ENCODE measurements at regions not wholly inside any gene's neighbourhood (a gene's known extent, or its start where the extent isn't known, plus 50 kb on each side); places are given as distances from the start of the nearest gene placed in this dataset.

- FAIRE-seq (no peak), DNase-seq (ENCODE audit: low read depth in 1 of 2, low spot score in 2 of 2) (no peak)
- Histone ChIP-seq H3K4me1 (replicated peaks in 1 of 4; ENCODE audit: control insufficient read depth in 3 of 4, insufficient read depth in 4 of 4, low read length in 3 of 4) (no peaks in the 10 kb centered on the region), H2BK20ac (ENCODE audit: low read length) (no peak overlapping the region), H3K27ac (ENCODE audit: low read depth, low read length) (no peak overlapping the region), H3K27me3 (replicated peaks in 1 of 4; ENCODE audit: control insufficient read depth in 3 of 4, extremely low read depth in 1 of 4, insufficient read depth in 3 of 4, low read length in 3 of 4) (no peaks in the 10 kb centered on the region), H3K36me3 (ENCODE audit: control insufficient read depth in 2 of 4, insufficient read depth in 4 of 4, low read length in 3 of 4) (no peaks in the 10 kb centered on the region), H2BK5ac (ENCODE audit: low read depth, low read length) (no peak overlapping the region), H4K20me1 (replicated peaks in 1 of 2; ENCODE audit: control insufficient read depth in 1 of 2, insufficient read depth in 2 of 2, low read length in 2 of 2) (no peaks in the 10 kb centered on the region), H3K9ac (replicated peaks in 1 of 4; ENCODE audit: extremely low read depth in 1 of 4, low read depth in 3 of 4, low read length in 3 of 4) (no peak overlapping the region), H2BK15ac (ENCODE audit: low read length) (no peak overlapping the region), H4K91ac (replicated peaks; ENCODE audit: insufficient read length, low read length) (no peak overlapping the region), H3K14ac (ENCODE audit: insufficient read length) (no peak overlapping the region), H4K5ac (ENCODE audit: insufficient read length, low read depth, low read length) (no peak overlapping the region), H3K4me2 (ENCODE audit: insufficient read depth in 1 of 2, low read depth in 2 of 2, low read length in 2 of 2) (no peak overlapping the region), H2BK12ac (ENCODE audit: low read depth, low read length) (no peak overlapping the region), H4K8ac (ENCODE audit: extremely low read depth, insufficient read depth, low read length) (no peak overlapping the region), H2AFZ (ENCODE audit: low read length) (no peak overlapping the region), H2AK5ac (ENCODE audit: low read depth, low read length) (no peak overlapping the region), H3K9me3 (ENCODE audit: insufficient read depth in 2 of 2, low read depth in 1 of 2, low read length in 1 of 2) (peaks cover 11 to 12% of the 10 kb centered on the region in 2 experiments; a peak in 2 of 4 replicates), H3K4me3 (ENCODE audit: extremely low read depth in 1 of 4, insufficient read depth in 2 of 4, low read depth in 3 of 4, low read length in 4 of 4) (no peak overlapping the region), H3K4ac (replicated peaks; ENCODE audit: insufficient read length, low read depth, low read length) (no peak overlapping the region), H3K56ac (replicated peaks; ENCODE audit: insufficient read length, low read depth, low read length) (no peak overlapping the region), H2BK120ac (replicated peaks; ENCODE audit: low read depth, low read length) (no peak overlapping the region), H3K23ac (ENCODE audit: insufficient read length) (no peak overlapping the region), H3K79me2 (ENCODE audit: control insufficient read depth in 1 of 2, insufficient read depth in 2 of 2, low read length in 2 of 2) (no peaks in the 10 kb centered on the region), H3K79me1 (ENCODE audit: low read depth, low read length) (no peaks in the 10 kb centered on the region), H3K23me2 (ENCODE audit: low read depth, low read length) (no peaks in the 10 kb centered on the region), H3K18ac (ENCODE audit: extremely low read depth, low read length) (no peak overlapping the region)
- CTCF ChIA-PET (ENCODE audit: partially characterized antibody) = interaction anchor here (0.6 kb wide), 1 partner anchor 750 kb away, joined by 3 read pairs; no protein-coding TSS in a partner anchor
- POLR2A ChIA-PET (ENCODE audit: partially characterized antibody) = no interaction called here
- 91% methylated on average over 9 of the region's 9 CpGs; no CpG with 5 or more reads in 1 of the 2 experiments for WGBS, 2 experiments (ENCODE audit: extremely low coverage in 1 of 2, insufficient coverage in 1 of 2, insufficient read length in 1 of 2, insufficient replicate concordance in 2 of 2, low coverage in 1 of 2, low lambda C conversion rate in 2 of 2, missing lambda C conversion rate in 1 of 2)
- TF ChIP-seq BACH1 (IDR thresholded peaks at IDR 0.05; ENCODE audit: low read length) (no peak), KDM5A (IDR thresholded peaks at IDR 0.05; ENCODE audit: low read length) (no peak), ATF2 (IDR thresholded peaks at IDR 0.05; ENCODE audit: low read length) (no peak), NANOG (IDR thresholded peaks at IDR 0.05; ENCODE audit: insufficient read depth, low read depth, low read length, poor library complexity, severe bottlenecking) (no peak), RXRA (IDR thresholded peaks at IDR 0.05; ENCODE audit: insufficient read depth, low read depth, low read length) (no peak), SAP30 (IDR thresholded peaks at IDR 0.05; ENCODE audit: insufficient read depth, insufficient replicate concordance, low read length) (no peak), KDM4A (IDR thresholded peaks at IDR 0.05; ENCODE audit: low read depth, low read length, severe bottlenecking) (no peak), GTF2F1 (IDR thresholded peaks at IDR 0.05; ENCODE audit: borderline replicate concordance, low read depth, low read length) (no peak), PHF8 (conservative IDR thresholded peaks at IDR 0.05; ENCODE audit: low read depth, low read length) (no peak), JUN (IDR thresholded peaks at IDR 0.05; ENCODE audit: low read depth, low read length) (no peak), CBX5 (IDR thresholded peaks at IDR 0.05; ENCODE audit: low read depth, low read length) (no peak), E2F6 (IDR thresholded peaks at IDR 0.05) (no peak)
These were observed 1125.0 kb downstream of the TYW1 start for GRCh38 chr7:68121655-68122054.

All from H1 (cell line).